Astrocyte of the cerebellum (primary cell): ENCODE measurements at regions not wholly inside any gene's neighbourhood (a gene's known extent, or its start where the extent isn't known, plus 50 kb on each side); places are given as distances from the start of the nearest gene placed in this dataset.
"Not testable (repeated sequence)": the region's sequence is repeated elsewhere in the genome, so short reads cannot be mapped to it uniquely, and the experiment has no call there.

Experiments
- DNase-seq: peaks from one replicate; pipeline ENCODE4 v3.0.0-alpha.2; 2011; ENCODE audit warnings: low read depth
- H3K4me3 ChIP-seq: 2 replicates; pipeline ENCODE4 v1.5.1; 2011; ENCODE audit warnings: mild to moderate bottlenecking, low read depth, low read length, moderate library complexity
- CTCF ChIP-seq: IDR thresholded peaks from 2 replicates; pipeline ENCODE4 v1.5.1; 2012; ENCODE audit warnings: low read length, low read depth, moderate library complexity, mild to moderate bottlenecking; ENCODE audit errors: missing control alignments
- in situ Hi-C: cut with HindIII; loops from 2 replicates; pipeline ENCODE4 v1.10.0; 2017; ENCODE audit warnings: low sequenced_read_pairs

DNA sequence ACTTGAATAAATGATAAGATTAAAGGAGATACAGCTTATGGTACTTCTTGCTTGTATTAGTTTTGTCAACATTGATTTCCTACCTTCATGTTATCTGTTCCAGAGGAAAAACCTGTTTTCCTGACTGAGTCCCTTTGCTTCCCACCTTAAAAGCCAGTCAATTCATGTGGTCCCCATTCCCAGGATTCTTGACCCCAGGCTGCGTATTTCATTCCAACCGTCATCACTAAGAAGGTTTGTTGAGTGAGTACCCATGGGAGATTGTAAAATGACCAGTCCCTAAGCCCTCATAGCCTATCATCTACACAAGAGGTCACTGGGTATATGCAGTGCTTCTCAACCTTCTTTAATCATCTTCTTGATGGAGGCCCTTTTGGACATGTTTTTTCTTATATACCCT is 52.2 kb downstream of the BEX3 start:
- H3K4me3 ChIP-seq, result no peak overlapping the region
- TF ChIP-seq CTCF, result no peak
- DNase-seq, result no peak
- in situ Hi-C loops, result no loop called here

GRCh38 chrX:103429026-103429425 is 52.7 kb downstream of the BEX3 start:
- DNase-seq, in situ Hi-C loops, H3K4me3 ChIP-seq: not testable (repeated sequence)

GRCh38 chrX:103431316-103431715 is 55.0 kb downstream of the BEX3 start:
- no peak for TF ChIP-seq CTCF
- in situ Hi-C loops, result no loop called here
- H3K4me3 ChIP-seq, result no peak overlapping the region
- DNase-seq, result no peak

DNA sequence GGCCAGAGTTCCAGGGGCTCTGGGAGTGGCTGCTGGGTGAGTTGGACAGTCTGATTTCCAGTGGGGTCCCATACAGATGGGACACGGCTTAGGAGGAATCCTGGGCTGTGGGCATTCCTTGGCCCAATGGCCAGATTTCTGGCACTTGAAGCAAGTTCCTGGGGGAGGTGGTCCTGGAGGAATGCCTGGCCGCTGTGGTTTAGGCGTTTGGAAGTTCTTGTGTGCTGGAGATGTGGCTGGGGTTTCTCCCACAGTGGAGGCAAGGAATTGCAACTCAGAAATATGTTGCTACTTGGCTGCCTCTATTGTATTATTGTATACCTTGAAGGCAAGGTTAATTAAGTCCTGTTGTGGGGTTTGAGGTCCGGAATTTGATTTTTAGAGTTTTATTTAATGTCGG is 56.5 kb downstream of the BEX3 start:
- in situ Hi-C loops, H3K4me3 ChIP-seq: not testable (repeated sequence)
- DNase-seq, result peak; percentile 38

GRCh38 chrX:103437147-103437873 is 61.0 kb downstream of the BEX3 start:
- TF ChIP-seq CTCF, result no peak
- DNase-seq, result no peak
- H3K4me3 ChIP-seq, result no peak overlapping the region
- in situ Hi-C loops, result no loop called here

GRCh38 chrX:103439161-103439560 is 62.8 kb downstream of the BEX3 start:
- no peak overlapping the region for H3K4me3 ChIP-seq
- in situ Hi-C loops, result no loop called here
- no peak for TF ChIP-seq CTCF
- no peak for DNase-seq

DNA sequence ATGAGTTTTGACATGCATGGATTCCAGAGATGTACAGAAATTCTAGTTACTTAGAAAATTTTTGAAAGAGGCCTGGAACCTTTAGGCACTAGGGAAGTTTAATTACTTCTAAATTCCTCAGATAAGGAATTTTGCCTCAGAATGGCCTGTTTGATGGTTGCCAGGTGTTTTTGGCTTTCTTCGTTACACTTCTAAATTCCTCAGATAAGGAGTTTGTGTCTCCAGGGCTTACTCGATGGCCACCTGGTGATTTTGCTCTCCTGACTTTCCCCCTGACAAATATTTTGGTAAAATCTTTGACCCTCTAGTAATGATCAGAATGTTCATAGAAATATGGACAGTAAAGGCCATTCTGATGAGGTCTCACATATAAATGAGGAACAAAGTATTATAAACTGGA is 64.3 kb downstream of the BEX3 start:
- no peak for TF ChIP-seq CTCF
- H3K4me3 ChIP-seq, result no peak overlapping the region
- DNase-seq, result peak; percentile 50
- in situ Hi-C loops, result no loop called here
